Gastrocnemius medialis (tissue), 4 donors: ENCODE measurements at regions not wholly inside any gene's neighbourhood (a gene's known extent, or its start where the extent isn't known, plus 50 kb on each side); places are given as distances from the start of the nearest gene placed in this dataset.
"Not testable (repeated sequence)": the region's sequence is repeated elsewhere in the genome, so short reads cannot be mapped to it uniquely, and the experiment has no call there.

Experiments used
- ATAC-seq, 2 donors: fragments of 150-250 bp; one replicate each; pipeline ENCODE4 v1.9.1; 2016
- DNase-seq, 2 donors: peaks; one replicate each; pipeline ENCODE4 v3.0.0-alpha.2; 2019
- H3K27ac ChIP-seq, 4 donors: fragments of 200-600 bp; sonication (generic); 1 replicate in 1 of 4; 2 replicates in 3 of 4; pipeline ENCODE4 v1.5.1; 2016 to 2018; ENCODE audit warnings: mild to moderate bottlenecking in 2 of 4, moderate library complexity in 1 of 4
- H3K27me3 ChIP-seq, 3 donors: fragments of 200-600 bp; sonication (generic) in 2 of 3; 1 replicate in 1 of 3; 2 replicates in 2 of 3; pipeline versions ENCODE4 v1.5.1 to v1.6.0; 2016 to 2019; ENCODE audit warnings: mild to moderate bottlenecking in 1 of 3, moderate library complexity in 1 of 3
- H3K36me3 ChIP-seq, 2 donors: fragments of 200-600 bp; sonication (generic) in 1 of 2; one replicate each; pipeline ENCODE4 v1.5.1; 2017 to 2018
- H3K4me1 ChIP-seq, 2 donors: fragments of 200-600 bp; sonication (generic) in 1 of 2; one replicate each; pipeline ENCODE4 v1.5.1; 2016 to 2017; ENCODE audit warnings: mild to moderate bottlenecking in 2 of 2
- H3K4me3 ChIP-seq, 4 donors: fragments of 200-600 bp; sonication (generic) in 3 of 4; 1 replicate in 1 of 4; 2 replicates in 3 of 4; pipeline ENCODE4 v1.5.1; 2016 to 2019; ENCODE audit warnings: mild to moderate bottlenecking in 2 of 4
- H3K9me3 ChIP-seq, 3 donors: fragments of 200-600 bp; sonication (generic) in 2 of 3; 1 replicate in 1 of 3; 2 replicates in 2 of 3; pipeline ENCODE4 v1.5.1; 2016 to 2019
- POLR2A ChIP-seq, 2 donors: fragments of 450-650 bp; IDR thresholded peaks; one replicate each; pipeline ENCODE4 v1.6.1; 2017; ENCODE audit warnings: antibody characterized with exemption in 2 of 2, mild to moderate bottlenecking in 2 of 2, moderate library complexity in 2 of 2
- in situ Hi-C, 4 donors: fragments of 200-750 bp; cut with MboI; loops; one replicate each; pipeline versions ENCODE4 v1.15.0 to v1.8.0; 2017; ENCODE audit warnings: low sequenced_read_pairs in 4 of 4
- intact Hi-C: fragments of 100-400 bp; cut with DNase I; formaldehyde crosslinking; loops from one replicate; pipeline ENCODE4 v1.15.1; 2023; ENCODE audit warnings: low total_unique reads
- TF ChIP-seq, protein P1 (sequence below), 5 experiments: fragments of 450-650 bp in 3 of 5; fragments of 200-600 bp in 2 of 5; sonication (generic) in 2 of 5; IDR thresholded peaks in 4 of 5; conservative IDR thresholded peaks in 1 of 5; 1 replicate in 4 of 5; 2 replicates in 1 of 5; pipeline ENCODE4 v1.5.1; 2016 to 2019; ENCODE audit warnings: antibody characterized with exemption in 5 of 5, mild to moderate bottlenecking in 3 of 5, moderate library complexity in 3 of 5

DNA sequence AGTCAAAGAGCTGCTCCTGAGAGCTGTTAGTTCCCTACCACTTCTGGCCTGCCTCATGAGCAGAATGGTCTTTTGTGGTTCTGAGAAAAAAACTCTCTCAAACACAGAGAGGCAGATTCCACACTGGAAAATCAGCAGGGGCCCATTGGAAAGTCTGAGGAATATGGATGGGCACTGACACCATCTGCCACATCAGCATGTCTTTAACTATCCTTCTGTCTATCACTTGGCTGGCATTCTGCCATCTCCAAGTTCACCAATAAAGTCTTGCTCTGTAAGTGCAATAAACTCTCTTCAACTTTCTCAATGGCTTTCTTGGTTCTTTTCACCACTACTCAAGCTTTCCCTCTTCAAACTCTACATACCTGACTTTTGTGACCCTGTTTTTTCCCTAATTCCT is 101.3 kb upstream of the GALNT15 start:
- Histone ChIP-seq H3K4me1 (no peaks in the 10 kb centered on the region), H3K9me3 (no peaks in the 10 kb centered on the region), H3K4me3 (no peak overlapping the region), H3K27me3 (no peaks in the 10 kb centered on the region), H3K36me3 (no peaks in the 10 kb centered on the region), H3K27ac (no peak overlapping the region)
- intact Hi-C loops: no loop called here
- ATAC-seq (no peak), DNase-seq (no peak)
- no peak for TF ChIP-seq POLR2A (IDR thresholded peaks at IDR 0.05)
- TF ChIP-seq, protein P1, sequence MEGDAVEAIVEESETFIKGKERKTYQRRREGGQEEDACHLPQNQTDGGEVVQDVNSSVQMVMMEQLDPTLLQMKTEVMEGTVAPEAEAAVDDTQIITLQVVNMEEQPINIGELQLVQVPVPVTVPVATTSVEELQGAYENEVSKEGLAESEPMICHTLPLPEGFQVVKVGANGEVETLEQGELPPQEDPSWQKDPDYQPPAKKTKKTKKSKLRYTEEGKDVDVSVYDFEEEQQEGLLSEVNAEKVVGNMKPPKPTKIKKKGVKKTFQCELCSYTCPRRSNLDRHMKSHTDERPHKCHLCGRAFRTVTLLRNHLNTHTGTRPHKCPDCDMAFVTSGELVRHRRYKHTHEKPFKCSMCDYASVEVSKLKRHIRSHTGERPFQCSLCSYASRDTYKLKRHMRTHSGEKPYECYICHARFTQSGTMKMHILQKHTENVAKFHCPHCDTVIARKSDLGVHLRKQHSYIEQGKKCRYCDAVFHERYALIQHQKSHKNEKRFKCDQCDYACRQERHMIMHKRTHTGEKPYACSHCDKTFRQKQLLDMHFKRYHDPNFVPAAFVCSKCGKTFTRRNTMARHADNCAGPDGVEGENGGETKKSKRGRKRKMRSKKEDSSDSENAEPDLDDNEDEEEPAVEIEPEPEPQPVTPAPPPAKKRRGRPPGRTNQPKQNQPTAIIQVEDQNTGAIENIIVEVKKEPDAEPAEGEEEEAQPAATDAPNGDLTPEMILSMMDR (IDR thresholded peaks at IDR 0.05 in 4 of 5, conservative IDR thresholded peaks at IDR 0.05 in 1 of 5): no peak
- in situ Hi-C loops: no loop called here

DNA sequence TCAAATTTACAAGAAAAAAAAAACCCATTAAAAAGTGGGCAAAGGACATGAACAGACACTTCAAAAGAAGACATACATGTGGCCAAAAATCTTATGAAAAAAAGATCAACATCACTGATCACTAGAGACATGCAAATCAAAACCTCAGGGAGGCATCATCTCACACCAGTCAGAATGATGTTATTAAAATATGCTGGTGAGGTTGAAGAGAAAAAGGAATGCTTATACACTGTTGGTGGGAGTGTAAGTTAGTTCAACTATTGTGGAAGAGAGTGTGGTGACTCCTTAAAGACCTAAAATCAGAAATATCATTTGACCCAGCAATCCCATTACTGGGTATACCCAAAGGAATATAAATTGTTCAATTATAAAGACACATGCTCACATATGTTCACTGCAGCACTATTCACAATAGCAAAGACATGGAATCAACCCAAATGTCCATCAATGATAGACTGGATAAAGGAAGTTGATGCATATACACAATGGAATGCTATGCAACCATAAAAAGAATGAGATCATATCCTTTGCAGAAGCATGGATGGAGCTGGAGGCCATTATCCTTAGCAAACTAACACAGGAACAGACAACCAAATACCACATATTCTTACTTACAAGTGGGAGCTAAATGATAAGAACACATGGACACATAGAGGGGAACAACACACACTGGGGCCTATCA is 100.3 kb upstream of the GALNT15 start:
- DNase-seq, H3K9me3 ChIP-seq, H3K27me3 ChIP-seq, H3K4me1 ChIP-seq, ATAC-seq, H3K36me3 ChIP-seq, in situ Hi-C loops, H3K4me3 ChIP-seq, intact Hi-C loops, H3K27ac ChIP-seq: not testable (repeated sequence)

DNA sequence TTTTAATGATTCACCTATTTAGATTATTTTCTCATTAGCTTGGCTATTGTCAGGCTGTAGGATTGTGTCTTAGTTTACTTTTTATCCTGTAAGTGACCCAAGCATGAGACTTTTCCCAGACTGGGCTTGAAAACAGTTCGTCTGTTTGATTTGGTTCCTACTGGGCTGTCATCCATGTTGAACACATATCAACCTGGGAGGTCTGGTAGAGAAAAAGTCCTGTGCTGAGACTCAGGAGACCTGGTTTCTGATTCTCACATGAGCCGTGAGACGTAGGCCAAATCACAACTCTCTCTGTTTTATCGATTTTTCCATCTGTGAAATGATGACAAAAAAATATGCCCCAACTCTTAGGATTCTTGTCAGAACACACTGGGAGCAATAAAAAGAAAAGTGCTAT is 98.8 kb upstream of the GALNT15 start:
- H3K9me3 ChIP-seq: no peaks in the 10 kb centered on the region
- no peak for ATAC-seq
- TF ChIP-seq POLR2A (IDR thresholded peaks at IDR 0.05): no peak
- H3K27me3 ChIP-seq: no peaks in the 10 kb centered on the region
- H3K4me1 ChIP-seq: peaks cover 3 to 5% of the 10 kb centered on the region in 2 donors
- no peak overlapping the region for H3K4me3 ChIP-seq
- H3K27ac ChIP-seq: no peak overlapping the region
- DNase-seq: no peak
- H3K36me3 ChIP-seq: no peaks in the 10 kb centered on the region
- intact Hi-C loops: no loop called here
- in situ Hi-C loops: no loop called here

DNA sequence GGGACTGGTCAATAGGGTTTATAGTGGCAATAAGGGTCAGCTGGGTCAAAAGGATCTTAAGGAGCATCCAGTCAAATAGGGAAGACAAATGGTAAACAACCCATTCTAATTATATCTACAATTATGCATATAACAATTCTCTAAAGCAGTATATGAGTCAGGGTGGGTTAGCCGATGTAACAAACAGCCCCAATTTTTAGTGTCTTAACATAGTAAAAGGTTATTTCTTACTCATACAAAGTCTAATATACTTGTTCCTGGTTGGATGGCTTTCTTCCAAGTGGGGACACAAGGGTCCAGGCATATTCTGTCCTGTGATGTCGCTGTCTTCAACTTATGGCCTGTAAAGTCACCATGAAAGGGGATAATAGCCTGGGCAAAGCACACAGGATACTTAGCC is 97.9 kb upstream of the GALNT15 start:
- H3K27ac ChIP-seq: no peak overlapping the region
- no peaks in the 10 kb centered on the region for H3K9me3 ChIP-seq
- no peak overlapping the region for H3K4me3 ChIP-seq
- DNase-seq: no peak
- H3K27me3 ChIP-seq: no peaks in the 10 kb centered on the region
- no peak for ATAC-seq
- peaks cover 3 to 5% of the 10 kb centered on the region in 2 donors for H3K4me1 ChIP-seq
- TF ChIP-seq, protein P1 (IDR thresholded peaks at IDR 0.05 in 4 of 5, conservative IDR thresholded peaks at IDR 0.05 in 1 of 5): no peak
- TF ChIP-seq POLR2A (IDR thresholded peaks at IDR 0.05): no peak
- intact Hi-C loops: no loop called here
- in situ Hi-C loops: no loop called here
- no peaks in the 10 kb centered on the region for H3K36me3 ChIP-seq

DNA sequence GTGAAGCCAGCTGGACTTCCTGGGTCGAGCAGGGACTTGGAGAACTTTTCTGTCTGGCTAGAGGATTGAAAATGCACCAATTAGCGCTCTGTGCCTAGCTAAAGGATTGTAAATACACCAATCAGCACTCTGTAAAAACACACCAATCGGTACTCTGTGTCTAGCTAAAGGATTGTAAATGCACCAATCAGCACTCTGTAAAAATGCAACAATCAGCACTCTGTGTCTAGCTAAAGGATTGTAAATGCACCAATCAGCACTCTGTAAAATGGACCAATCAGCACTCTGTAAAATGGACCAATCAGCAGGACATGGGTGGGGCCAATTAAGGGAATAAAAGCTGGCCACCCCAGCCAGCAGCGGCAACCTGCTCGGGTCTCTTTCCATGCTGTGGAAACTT is 97.3 kb upstream of the GALNT15 start:
- H3K9me3 ChIP-seq, intact Hi-C loops, ATAC-seq, H3K4me1 ChIP-seq, DNase-seq, in situ Hi-C loops, H3K4me3 ChIP-seq, H3K27me3 ChIP-seq, H3K27ac ChIP-seq, H3K36me3 ChIP-seq: not testable (repeated sequence)

DNA sequence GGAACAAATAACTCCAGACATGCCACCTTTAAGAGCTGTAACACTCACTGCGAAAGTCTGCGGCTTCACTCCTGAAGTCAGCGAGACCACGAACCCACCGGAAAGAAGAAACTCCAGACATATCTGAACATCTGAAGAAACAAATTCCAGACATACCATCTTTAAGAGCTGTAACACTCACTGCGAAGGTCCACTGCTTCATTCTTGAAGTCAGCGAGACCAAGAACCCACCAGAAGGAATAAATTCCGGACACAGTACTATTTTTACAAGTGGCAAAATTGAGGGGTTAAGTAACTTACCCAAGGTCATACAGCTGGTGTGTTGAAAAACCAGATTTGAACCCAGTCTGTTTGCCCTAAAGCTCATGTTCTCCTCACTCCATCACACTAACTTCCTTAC is 96.8 kb upstream of the GALNT15 start:
- H3K4me3 ChIP-seq, H3K36me3 ChIP-seq, in situ Hi-C loops, H3K27me3 ChIP-seq, H3K9me3 ChIP-seq, intact Hi-C loops, DNase-seq, H3K27ac ChIP-seq, H3K4me1 ChIP-seq, ATAC-seq: not testable (repeated sequence)

DNA sequence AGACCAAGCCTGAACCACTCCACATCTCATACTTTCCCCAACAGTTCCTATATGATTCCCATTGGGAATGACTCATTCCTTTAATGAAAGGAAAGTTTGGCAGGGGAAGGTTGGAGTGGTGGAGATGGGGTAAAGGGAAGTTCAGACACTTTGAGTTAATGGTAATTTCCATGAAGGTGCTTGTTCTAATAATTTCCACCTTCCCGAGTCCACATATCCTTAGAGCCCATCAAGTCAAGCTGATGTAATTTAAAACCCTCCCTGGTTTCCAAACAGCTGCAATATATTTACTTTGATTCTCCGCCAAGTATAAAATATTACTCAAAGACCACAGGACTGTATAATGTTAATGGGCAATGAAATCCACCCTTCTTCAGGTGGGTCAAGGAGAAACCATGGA is 95.0 kb upstream of the GALNT15 start:
- ATAC-seq (no peak), DNase-seq (no peak)
- no peaks in the 10 kb centered on the region for H3K27me3 ChIP-seq
- intact Hi-C loops (no loop called here), in situ Hi-C loops (no loop called here)
- H3K4me1 ChIP-seq: peaks cover 4 to 5% of the 10 kb centered on the region in 2 donors
- H3K4me3 ChIP-seq: no peak overlapping the region
- H3K27ac ChIP-seq: no peak overlapping the region
- TF ChIP-seq POLR2A (IDR thresholded peaks at IDR 0.05): no peak
- TF ChIP-seq, protein P1 (IDR thresholded peaks at IDR 0.05 in 4 of 5, conservative IDR thresholded peaks at IDR 0.05 in 1 of 5): no peak
- no peaks in the 10 kb centered on the region for H3K9me3 ChIP-seq
- no peaks in the 10 kb centered on the region for H3K36me3 ChIP-seq
